ENCODE measurements at regions not wholly inside any gene's neighbourhood (a gene's known extent, or its start where the extent isn't known, plus 50 kb on each side); places are given as distances from the start of the nearest gene placed in this dataset.

- no peak for DNase-seq
Observed at GRCh38 chr7:11895337-11895736, 63.3 kb upstream of the THSD7A start.

DNA sequence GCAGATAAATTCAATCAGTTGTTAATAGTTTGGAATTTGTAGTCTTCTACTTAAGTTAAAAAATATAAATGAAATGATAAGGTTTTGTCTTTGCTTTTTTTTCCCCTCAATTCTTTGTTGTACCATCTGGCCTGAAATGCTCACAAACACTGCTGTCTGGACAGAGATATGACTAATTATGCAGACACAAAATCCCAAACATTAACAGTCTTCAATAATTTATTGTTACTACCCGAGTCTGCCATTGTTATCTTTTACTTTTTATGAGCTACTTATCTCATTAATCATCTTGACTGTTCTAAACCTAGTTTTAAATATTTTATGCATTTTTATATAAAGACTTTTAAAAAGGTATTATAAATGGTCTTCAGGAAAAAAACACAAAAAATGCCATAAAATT lies 64.7 kb upstream of the THSD7A start:
- DNase-seq = no peak

DNA sequence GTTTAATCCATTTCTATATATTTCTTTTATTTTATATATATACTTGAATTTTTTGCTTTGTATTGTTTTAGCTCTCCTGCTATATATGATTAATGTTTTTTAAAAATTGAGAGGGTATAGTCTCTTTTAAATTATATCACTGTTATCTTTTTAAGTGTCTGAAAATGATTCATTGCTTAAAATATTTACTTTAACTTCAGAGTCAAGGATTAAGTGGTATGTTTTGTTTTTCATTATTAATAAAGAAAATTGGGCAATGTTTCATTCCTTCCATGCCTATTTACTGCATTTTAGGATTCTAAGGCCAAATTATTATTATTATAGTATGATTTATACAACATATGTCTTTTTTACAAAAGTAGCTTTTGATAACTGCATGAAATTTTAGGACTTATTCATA lies 67.2 kb upstream of the THSD7A start:
- DNase-seq = no peak

- DNase-seq = no peak
Observed at GRCh38 chr7:11910253-11910652, 78.3 kb upstream of the THSD7A start.

DNA sequence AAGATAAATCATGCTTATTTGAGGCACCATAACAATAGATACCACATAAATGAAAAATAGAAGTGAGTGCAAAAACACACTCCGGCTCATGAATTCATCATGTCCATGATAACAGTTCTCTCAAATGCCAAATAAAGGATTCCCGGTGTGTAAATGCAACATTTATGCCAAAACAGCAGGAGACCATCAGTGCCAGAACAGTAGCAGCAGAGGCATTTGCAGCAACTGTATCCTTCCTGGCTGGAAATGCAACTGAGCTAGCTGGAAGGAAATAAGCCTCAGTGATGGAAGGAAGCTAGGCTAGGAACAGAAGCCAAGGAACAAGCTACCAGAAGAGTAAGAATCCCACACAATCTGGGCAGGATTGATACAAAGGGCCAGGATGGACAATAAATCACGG lies 79.9 kb upstream of the THSD7A start:
- DNase-seq = no peak

DNA sequence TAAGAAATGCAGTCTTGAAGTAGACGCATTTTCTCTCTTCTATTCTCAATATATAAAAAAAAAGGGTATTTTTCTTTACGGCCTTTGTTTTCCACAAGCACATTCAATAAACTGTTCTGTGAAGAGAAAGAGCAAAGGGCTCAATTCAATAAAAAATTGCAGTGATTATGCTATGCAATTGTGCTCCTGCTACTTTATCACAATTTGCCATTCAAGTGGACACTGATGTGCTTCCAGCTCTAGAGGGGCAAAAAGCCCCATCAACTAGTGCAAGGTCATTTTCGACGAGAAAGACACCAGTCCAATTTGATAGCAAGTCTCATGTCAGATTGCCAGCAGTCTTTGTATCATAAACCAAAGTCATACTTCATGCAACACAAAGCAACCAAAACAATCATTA lies 82.6 kb upstream of the THSD7A start:
- no peak for DNase-seq

- DNase-seq = no peak
Observed at GRCh38 chr7:11923376-11923930, 91.5 kb upstream of the THSD7A start.

- no peak for DNase-seq
Observed at GRCh38 chr7:11931307-11931706, 99.3 kb upstream of the THSD7A start.

DNA sequence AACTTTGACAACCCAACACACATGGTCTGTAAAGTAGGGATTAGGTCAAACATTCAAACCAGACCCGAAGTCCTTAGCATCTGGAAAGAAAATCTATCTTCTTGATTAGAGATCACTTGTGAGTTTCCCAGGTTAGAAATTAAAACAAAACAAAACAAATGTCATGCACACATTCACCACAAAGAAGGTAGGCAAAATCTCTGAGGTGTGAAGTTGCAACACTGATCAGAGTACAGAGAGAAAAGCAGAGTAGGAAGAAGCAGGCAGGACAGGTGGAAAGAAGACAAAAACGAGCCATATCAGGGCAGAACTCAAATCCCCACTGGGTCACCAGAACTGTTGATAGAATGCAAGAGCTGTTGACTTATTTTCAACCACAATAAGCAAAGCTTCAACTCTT lies 102.8 kb upstream of the THSD7A start:
- no peak for DNase-seq

GRCh38 chr7:11935905-11936304 lies 103.9 kb upstream of the THSD7A start:
- no peak for DNase-seq

- no peak for DNase-seq
Observed at GRCh38 chr7:11946794-11947193, 114.8 kb upstream of the THSD7A start.

DNA sequence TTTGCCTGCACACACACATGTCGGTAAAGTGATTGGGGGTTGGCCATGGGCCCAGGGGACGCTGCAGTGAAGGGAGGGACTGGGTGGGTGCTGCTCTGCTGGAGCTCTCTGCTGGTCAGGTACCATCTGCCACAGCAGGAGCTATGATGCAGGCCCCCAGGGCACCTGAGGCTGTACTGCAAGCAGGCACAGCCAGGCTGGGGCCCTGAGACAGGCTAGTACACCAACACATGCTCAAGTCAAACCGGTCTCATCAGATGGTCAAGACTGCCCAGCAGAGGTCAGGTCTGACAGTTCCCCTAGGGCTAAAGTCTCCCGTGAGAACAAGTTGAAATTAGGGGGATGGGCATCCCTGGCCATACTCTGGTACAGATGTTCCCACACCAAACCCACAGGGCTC lies 118.3 kb upstream of the THSD7A start:
- no peak for DNase-seq

DNA sequence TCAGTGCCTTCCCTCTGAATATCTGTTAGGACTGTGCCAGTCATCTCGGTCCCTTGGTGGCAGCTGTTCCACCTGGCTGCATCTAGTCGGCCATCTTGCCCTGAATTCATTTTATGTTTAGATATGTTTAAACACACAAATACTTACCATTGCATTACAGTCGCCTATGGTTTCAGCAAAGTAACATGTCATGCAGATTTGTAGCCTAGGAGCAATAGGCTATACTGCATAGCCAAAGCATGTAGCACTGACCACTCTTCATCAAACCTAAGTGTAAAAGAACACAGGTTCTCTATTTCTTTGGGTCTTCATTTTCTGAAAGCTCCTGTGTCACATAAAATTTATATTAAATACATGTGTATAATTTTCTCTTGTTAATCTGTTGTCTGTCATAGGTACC lies 118.9 kb upstream of the THSD7A start:
- no peak for DNase-seq

GRCh38 chr7:11951909-11952308 lies 119.9 kb upstream of the THSD7A start:
- DNase-seq = no peak

DNA sequence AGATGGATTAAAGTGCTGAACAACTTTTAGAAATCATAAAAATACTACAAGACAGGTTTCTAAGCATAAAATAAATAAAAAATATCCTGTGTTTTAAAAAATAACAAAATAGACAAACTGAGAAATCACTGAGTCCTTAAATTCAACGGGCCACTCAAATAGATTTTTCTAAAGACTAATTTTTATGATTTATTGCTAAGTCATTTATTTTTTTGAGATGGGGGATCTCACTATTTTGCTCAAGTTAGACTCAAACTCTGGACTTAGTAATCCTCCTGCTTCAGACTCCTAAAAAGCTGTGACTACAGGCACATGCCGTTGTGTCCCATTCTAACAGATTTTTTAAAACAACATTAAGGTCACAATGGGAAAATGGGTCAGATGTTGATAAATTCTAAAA lies 121.0 kb upstream of the THSD7A start:
- no peak for DNase-seq

DNA sequence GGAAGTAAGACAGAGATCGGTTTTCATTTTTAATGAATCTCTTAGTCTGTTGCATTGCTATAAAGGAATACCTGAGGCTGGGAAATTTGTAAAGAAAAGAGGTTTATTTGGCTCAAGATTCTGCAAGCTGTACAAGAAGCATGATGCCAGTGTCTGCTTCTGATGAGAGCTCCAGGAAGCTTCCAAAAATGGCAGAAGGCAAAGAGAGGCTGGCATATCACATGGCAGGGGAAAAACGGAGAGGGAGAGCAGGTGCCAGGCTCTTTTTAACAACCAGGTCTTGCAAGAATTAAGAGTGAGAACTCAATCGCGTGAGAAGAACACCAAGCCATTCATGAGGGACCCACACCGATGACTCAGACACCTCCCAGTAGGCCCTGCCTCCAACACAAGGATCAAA lies 125.0 kb upstream of the THSD7A start:
- DNase-seq = no peak

DNA sequence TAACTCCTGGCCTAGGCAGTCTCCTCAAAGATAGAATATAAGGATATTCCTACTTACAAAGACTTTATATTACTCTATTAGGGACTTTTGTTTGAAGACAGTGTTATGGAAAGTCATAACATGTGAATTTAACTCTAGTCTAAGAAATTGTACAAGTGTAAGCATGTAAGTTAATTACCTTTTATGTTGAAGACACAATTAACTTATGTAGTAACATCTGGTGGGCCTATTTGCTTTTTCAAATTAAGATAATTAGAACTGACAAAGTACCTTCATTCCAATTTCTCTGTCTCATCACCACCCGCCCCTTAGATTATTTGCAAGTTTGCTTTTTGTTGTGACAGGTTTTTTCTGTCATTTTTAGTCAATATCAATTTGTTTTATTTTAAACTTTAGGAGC lies 126.0 kb upstream of the THSD7A start:
- no peak for DNase-seq

DNA sequence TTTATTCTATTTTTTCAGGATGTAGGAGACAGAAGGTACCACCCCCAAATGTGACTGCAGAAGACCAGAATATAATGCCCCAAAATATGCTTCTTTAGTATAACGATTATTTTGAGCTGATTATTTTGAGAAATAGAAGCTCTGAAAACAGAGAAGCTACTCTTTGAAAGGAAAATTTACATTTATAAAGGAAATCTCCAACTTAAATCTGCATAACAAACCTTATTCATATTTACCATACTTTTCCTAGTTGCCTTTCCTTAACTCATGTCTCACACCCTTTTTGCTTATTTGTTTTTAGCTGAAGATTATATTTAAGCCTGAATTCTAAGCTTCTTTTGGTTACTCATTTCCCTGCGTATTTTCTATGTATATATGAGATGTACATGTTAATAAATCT lies 127.1 kb upstream of the THSD7A start:
- DNase-seq = no peak

- DNase-seq = no peak
Observed at GRCh38 chr7:11960621-11961020, 128.6 kb upstream of the THSD7A start.

- no peak for DNase-seq
Observed at GRCh38 chr7:11969643-11970042, 137.6 kb upstream of the THSD7A start.

DNA sequence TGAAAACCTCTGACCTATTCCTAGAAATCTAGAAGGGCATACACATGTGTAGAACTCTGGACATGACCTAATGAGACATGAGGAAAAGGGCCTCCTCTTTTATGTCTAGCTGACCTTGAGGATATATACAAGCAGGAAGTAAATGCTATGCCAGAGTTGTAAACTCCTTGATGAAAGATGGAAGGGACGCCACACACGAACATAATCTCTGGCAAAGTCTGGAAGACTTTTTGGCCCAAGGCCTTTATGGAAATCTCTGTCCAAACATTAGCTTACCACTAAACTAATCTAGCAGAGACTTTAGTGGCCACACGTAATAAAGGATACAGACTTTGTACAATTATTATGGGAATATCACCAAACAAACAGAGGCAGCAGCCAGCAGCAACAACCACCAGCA lies 138.1 kb upstream of the THSD7A start:
- DNase-seq = no peak

DNA sequence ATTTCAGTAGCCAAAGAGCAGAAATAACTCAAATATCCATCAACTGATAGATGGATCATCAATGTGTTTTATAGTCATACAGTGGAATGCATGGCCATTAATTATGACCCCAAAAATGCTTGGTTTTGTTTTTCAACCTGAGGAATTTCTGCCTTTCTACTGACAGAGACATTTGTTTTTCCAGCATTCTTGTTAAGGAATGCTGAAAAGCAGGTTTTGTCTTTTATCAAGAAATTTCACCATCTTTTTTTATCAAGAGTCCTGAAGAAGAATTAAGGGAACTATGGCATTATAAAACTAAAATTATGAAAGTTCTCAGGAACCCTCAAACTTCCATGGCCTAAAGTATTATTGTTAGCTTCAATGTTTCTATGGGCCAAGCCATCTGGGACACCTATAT lies 153.4 kb upstream of the THSD7A start:
- no peak for DNase-seq

GRCh38 chr7:11985971-11986370 lies 154.0 kb upstream of the THSD7A start:
- no peak for DNase-seq

DNA sequence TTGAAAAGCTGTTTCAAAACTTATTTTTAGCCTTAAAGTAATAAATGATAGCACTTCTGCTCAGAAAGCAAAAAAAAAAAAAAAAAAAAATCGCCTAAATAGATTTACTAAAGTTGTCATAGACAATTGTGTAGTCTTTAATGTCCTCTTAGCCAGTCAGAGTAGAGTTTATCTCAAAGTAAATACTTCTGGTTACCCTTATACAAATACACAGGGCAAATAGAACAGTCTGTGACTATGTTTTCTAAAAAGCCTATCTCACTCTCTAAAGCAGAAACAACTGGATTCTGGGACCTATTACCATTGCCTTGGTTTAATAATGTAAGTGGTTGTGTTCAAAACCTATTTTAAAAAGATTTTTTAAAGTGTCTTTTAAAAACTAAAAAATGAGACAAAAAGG lies 156.2 kb upstream of the THSD7A start:
- DNase-seq = no peak

GRCh38 chr7:12002428-12002827 lies 170.4 kb upstream of the THSD7A start:
- no peak for DNase-seq

DNA sequence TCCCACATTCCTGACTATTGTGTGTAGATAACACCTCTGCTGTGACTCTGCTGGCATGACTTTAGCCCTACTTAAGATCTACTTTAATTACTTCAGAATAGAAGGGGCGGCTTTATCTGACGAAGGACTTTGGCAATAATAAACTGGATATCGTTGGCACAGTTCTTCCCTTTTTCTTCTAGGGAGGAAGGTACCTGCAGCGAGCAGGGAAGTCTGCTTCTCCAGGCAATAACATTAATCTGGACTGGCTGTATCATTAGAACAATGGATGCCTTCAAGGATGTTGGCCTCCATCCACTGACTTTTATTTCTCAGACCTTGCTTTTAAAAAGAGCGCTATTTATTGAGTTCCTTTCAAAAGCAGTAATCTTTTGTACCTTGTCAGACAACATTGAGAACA lies 172.6 kb upstream of the THSD7A start:
- DNase-seq = no peak
